ES-I3 (cell line): ENCODE measurements at regions not wholly inside any gene's neighbourhood (a gene's known extent, or its start where the extent isn't known, plus 50 kb on each side); places are given as distances from the start of the nearest gene placed in this dataset.

ENCODE experiments used
- H3K36me3 ChIP-seq: 2 replicates; pipeline ENCODE4 v1.6.1; 2013; ENCODE audit warnings: mild to moderate bottlenecking, low read length, control low read depth, moderate library complexity; ENCODE audit not compliant: insufficient read depth
- H3K4me1 ChIP-seq: 2 replicates; pipeline ENCODE4 v1.6.1; 2013; ENCODE audit warnings: mild to moderate bottlenecking, control low read depth, low read length; ENCODE audit not compliant: insufficient read depth
- H3K9ac ChIP-seq: 2 replicates; pipeline ENCODE4 v1.6.1; 2013; ENCODE audit warnings: low read depth, mild to moderate bottlenecking, low read length, moderate library complexity
- H3K9me3 ChIP-seq: 2 replicates; pipeline ENCODE4 v1.6.1; 2013; ENCODE audit warnings: mild to moderate bottlenecking, low read length, moderate library complexity; ENCODE audit not compliant: control insufficient read depth, insufficient read depth

DNA sequence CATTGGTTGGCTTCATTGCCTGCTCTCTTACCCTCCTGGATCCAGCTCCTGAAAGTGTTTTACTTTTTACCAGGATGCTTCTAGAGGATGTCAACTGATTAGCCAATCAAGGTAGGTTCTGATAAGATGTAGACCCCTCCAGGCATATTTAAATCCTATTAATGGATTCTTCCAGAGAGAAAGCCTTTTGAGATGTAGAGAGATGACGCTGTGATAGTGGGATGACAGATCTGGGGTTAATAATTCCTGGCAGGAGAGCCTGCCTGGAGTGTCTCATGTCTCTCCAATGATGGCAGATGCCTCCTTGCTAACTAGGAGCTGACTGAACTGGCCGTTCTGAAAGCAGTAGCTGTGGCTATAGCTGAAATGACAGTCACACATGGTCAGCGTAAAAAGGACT, 116.9 kb upstream of the DTNBP1 start:
- Histone ChIP-seq H3K9me3 (no peaks in the 10 kb centered on the region), H3K4me1 (no peaks in the 10 kb centered on the region), H3K9ac (no peak overlapping the region), H3K36me3 (no peaks in the 10 kb centered on the region)

DNA sequence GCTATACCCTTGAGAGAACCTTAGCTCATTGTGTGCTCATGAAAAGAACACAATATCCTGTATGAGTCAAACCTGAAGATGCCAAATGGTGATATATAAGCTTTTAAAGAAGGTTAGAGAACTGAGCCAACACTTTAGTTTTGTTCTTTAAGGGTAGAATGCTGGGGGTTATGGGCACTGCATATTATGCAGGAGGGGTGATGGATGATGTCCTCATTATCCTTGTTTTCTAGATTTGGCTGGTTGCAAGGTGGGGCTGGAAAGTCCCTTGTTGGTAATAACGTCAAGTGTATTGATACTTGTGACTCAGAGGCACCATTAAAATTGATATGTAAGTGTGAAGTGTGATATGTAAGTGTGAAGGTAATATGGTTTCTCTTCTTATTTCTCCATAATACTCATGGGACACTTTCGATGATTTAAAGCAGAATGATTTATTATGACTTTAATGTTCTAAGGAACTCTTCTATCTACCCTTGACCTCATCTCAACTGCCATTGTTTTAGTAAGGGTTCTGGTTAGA, 113.7 kb upstream of the DTNBP1 start:
- Histone ChIP-seq H3K36me3 (no peaks in the 10 kb centered on the region), H3K9me3 (no peaks in the 10 kb centered on the region), H3K9ac (no peak overlapping the region), H3K4me1 (no peaks in the 10 kb centered on the region)

DNA sequence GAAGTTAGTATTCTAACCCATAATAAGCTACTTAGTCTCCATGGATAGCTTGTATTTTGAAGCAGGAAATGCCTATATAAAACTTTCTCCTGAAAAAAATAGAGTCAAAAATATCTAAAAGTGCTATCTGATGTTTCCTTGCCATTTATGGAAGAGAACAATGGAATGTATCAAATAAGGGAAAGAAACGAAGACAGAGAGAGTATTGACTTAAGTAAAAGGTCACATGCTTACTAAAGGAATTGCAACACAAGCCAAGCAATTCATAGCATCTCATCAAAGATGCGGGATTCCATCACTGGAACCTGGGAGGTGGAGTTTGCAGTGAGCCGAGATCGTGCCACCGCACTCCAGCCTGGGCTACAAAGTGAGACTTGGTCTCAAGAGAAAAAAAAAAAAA, 112.9 kb upstream of the DTNBP1 start:
- H3K9ac ChIP-seq: no peak overlapping the region
- H3K4me1 ChIP-seq: no peaks in the 10 kb centered on the region
- no peaks in the 10 kb centered on the region for H3K9me3 ChIP-seq
- no peaks in the 10 kb centered on the region for H3K36me3 ChIP-seq

DNA sequence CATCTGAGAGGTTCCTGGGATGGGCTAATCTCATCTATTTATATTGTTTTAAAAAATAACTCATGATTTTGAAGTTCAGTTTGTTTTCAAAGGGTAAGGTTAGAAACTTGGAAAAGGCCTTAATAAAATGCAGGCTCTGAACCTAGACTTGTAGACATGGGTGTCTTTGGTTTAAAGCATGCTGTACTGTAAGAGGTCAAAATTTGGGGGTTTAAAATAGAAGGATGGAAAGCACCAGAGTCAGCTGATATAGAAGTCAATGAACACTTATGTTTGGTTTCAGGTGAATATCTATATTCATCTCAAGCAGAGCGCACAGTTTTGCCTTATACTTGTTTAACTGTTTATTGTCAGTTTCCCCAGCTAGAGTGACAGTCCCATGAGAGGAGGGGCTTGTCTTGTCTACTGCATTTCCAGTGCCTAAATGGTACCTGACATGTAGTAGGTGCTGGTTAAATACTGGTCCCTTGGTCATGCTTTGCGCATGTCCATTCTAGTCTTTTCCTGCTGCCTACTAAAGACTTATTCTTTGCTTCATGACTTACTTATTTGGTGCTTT, 112.3 kb upstream of the DTNBP1 start:
- no peak overlapping the region for H3K9ac ChIP-seq
- H3K36me3 ChIP-seq: no peaks in the 10 kb centered on the region
- no peaks in the 10 kb centered on the region for H3K9me3 ChIP-seq
- no peaks in the 10 kb centered on the region for H3K4me1 ChIP-seq

DNA sequence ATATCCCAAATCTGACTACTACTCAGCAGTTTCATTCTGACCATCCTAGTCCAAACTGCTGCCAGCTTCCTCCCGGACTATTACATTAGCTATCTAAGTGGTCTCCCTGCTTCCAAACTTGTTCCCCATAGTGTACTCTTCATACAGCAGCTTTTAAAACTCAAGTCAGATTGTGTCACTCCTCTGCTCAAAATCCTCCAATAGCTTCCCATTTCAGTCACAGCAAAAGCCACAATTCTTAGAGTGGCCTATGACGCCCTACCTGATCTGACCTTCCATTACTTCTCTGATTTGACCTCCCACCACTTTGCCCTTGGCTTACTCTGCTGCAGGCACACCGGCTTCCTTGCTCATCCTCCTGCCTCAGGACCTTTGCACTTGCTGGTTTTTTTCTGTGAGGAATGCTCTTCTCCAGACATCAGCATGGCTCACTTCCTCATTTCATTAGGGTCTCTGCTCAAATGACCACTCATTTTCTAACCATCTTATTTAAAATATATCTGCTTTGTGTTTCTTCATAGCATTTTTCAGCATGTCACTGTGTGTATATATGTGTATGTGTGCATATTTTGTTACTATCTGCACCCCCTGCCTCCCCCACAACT, 111.1 kb upstream of the DTNBP1 start:
- Histone ChIP-seq H3K36me3 (no peaks in the 10 kb centered on the region), H3K4me1 (no peaks in the 10 kb centered on the region), H3K9me3 (no peaks in the 10 kb centered on the region), H3K9ac (no peak overlapping the region)

DNA sequence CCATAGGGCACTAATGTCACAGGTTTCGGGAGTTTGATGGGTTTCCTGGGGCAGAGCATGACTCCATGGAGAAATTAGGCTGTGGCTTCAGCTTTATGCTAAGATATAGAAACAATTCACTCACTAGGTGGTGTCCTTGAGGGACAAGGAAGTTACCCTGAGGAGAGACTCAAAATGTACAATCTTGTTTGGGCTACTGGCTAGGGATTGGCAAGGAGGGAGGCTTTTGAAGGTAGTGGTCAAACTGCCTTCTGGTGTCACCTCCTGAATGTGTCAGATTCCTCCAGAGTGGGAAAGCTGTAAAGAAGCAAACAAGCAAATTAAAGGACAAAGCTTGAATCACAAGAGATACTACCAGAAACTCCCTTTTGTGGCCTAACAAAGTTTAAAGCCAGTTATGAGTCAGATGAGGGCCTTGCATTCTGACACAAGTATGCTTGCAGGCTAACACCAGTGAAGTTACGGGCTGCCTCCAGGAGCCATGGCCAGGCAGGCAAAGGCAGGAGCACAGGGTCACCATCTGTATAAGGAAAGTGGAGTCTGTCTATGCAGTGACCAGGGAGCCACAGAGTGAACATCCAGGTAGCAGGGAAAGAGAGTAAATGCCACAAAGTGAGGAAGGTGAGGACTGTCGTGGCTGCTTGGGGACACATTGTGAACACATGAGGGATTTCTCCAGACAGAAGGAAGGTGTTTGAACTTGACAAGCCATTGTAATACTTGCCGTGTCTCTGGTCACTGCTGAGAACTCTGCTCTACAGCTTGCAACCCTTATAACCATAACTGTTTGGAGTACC, 107.7 kb upstream of the DTNBP1 start:
- Histone ChIP-seq H3K4me1 (no peaks in the 10 kb centered on the region), H3K36me3 (no peaks in the 10 kb centered on the region), H3K9me3 (no peaks in the 10 kb centered on the region), H3K9ac (no peak overlapping the region)

DNA sequence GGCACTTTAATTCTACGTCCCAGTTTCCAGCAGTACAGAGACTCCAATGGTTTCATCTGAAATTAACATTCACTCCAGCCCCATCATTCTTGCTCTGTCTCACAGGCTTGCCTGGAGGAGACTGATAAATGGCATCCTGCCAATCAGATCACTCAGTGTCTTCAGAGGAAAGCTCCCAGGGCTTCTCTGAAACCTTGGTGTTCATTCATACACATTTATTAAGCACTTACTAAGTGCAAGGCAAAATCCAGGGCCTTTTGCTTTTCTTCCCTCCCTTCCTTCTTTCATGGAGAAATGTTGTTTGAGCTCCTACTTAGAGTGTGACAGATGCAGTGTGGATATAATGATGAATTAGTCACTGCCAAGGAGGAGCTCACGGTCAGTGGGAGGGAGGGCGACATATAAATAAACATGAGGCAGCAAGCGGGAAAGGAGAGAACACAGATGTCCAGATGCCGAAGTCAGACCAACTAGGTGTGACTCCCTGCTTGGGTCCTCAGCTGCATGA, 106.7 kb upstream of the DTNBP1 start:
- Histone ChIP-seq H3K4me1 (no peaks in the 10 kb centered on the region), H3K9me3 (no peaks in the 10 kb centered on the region), H3K36me3 (no peaks in the 10 kb centered on the region), H3K9ac (no peak overlapping the region)

DNA sequence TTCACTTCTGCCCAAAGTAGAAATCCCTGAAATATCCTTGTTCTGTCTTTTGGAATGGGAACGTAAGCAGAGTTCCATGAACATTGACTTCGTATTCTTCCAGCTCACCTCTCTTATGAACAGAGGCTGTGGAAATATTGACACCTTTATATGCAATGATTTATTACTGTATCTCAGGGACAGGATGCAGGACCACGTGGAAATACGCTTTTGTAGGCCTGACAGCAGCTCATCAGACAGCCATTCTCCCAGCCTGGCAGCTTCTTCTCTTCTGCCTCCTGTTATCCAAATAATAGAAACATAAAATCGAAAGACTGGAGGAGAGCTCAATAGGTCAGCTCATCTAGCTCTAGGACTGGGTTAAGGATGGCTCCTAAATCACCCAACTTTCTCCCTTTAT, 106.2 kb upstream of the DTNBP1 start:
- no peaks in the 10 kb centered on the region for H3K4me1 ChIP-seq
- H3K36me3 ChIP-seq: no peaks in the 10 kb centered on the region
- H3K9ac ChIP-seq: no peak overlapping the region

DNA sequence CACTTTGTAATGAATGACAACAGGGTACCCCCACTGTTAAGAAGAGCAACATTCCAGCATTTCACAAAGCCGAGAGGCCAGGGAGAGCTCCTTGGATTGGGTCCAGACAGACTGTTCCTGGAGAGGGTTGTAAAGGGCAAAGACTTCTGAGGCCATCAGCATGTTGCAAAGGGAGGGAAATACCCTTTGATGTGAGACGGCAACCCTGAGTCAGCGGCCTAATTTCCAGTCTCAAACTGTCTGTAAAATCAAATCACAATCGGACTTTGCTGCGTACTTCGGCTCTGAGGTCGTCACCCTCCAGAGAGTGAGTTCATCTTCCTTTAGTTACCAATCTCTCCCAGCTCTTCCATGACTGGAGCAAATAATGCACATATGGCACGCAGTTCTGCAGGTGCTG, 101.0 kb upstream of the DTNBP1 start:
- H3K9me3 ChIP-seq: no peaks in the 10 kb centered on the region
- no peaks in the 10 kb centered on the region for H3K4me1 ChIP-seq
- no peak overlapping the region for H3K9ac ChIP-seq

More for the DNA sequence above, 106.2 kb upstream of the DTNBP1 start:
- H3K9me3 ChIP-seq: no peaks in the 10 kb centered on the region

DNA sequence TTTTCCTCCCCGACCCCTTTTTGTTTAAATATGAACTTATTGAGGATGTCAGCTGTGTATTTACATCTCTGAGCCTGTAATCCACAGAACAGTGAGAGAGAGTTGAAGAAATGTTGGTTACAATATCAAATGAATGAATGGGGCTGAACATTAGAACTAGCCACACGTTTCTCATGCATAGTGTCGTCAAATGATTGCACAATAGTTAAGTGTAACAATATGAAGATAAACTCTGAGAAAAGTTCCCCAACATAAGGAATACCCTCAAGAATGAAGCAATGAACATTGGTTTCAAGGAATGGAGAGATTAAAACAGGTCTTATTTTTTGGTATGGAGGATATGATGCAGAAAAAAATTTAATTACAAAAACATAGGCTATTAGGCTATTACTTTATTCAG, 100.5 kb upstream of the DTNBP1 start:
- no peak overlapping the region for H3K9ac ChIP-seq
- H3K9me3 ChIP-seq: no peaks in the 10 kb centered on the region
- no peaks in the 10 kb centered on the region for H3K4me1 ChIP-seq
- no peaks in the 10 kb centered on the region for H3K36me3 ChIP-seq

More for the DNA sequence above, 101.0 kb upstream of the DTNBP1 start:
- H3K36me3 ChIP-seq: no peaks in the 10 kb centered on the region

DNA sequence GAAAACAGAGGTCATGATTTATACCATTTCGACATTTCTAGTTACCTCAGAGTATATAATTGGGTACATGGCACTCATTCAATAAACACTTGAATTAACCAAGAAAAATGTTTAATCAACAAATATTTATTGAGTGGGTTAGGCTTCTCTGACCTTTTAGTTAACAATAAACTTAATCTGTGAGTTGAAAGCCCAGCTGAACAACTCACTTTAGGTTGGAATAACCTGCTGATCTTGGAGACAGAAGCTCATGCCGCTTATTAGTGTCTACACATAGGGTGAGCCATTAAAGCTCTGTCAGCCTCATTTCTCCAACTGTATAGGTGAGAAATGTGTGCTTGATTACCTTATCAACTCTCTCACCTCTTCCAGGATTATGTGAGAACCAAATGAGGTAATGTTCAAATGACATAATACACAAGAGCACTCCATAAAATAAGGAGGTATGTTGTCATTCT, 98.2 kb upstream of the DTNBP1 start:
- no peaks in the 10 kb centered on the region for H3K36me3 ChIP-seq
- no peak overlapping the region for H3K9ac ChIP-seq
- H3K9me3 ChIP-seq: no peaks in the 10 kb centered on the region
- H3K4me1 ChIP-seq: no peaks in the 10 kb centered on the region

DNA sequence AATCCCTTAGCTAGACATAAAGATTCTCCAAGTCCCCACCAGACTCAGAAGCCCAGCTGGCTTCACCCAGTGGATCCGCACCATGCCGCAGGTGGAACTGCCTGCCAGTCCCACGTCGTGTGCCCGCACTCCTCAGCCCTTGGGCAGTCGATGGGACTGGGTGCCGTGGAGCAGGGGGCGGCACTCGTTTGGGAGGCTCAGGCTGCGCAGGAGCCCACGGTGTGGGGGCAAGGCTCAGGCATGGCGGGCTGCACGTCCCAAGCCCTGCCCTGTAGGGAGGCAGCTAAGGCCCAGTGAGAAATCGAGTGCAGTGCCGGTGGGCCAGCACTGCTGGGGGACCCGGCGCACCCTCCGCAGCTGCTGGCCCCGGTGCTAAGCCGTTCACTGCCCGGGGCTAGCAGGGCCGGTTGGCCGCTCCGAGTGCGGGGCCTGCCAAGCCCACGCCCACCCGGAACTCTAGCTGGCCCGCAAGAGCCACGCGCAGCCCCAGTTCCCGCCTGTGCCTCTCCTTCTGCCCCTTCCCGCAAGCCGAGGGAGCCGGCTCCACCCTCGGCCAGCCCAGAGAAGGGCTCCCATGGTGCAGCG, 95.9 kb upstream of the DTNBP1 start:
- Histone ChIP-seq H3K4me1 (no peaks in the 10 kb centered on the region), H3K36me3 (no peaks in the 10 kb centered on the region), H3K9ac (no peak overlapping the region), H3K9me3 (no peaks in the 10 kb centered on the region)

DNA sequence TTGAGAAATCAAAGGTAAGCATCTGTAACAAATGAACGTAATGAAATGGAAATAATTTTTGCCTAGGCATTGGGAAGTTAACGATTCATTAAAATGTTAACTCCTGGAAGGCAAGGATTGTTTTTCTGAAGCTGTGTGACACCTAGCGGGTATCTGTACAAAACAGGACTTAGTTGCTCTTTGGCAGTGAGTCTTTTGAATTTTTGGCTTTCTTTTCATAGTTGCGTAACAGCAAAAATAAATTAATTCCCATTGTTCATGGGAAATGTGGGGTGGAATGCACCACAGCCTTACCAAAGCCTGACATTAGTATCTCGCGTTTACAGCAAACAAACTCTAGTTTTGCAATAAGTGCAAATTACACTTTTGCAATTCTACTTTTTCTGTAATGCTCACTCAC, 92.7 kb upstream of the DTNBP1 start:
- Histone ChIP-seq H3K9me3 (no peaks in the 10 kb centered on the region), H3K36me3 (no peaks in the 10 kb centered on the region), H3K4me1 (no peaks in the 10 kb centered on the region)

DNA sequence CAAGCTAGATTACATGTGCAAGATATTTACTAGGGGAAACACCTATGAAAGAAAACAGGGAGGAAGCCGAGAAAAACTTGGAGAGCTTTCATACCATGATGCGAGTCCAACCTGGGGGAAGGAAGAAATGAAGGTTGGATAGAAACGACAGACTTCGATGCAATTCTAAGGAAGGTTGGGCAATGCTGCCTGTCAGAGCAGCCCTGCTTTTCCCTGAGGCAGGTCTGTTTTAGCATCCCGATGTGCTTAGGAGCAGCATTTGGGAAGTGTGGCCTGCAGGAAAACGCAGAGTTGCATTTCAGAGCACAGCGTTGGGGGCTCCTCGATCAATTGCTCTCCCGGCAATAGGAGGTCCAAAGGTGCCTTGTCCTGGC, 91.9 kb upstream of the DTNBP1 start:
- no peaks in the 10 kb centered on the region for H3K9me3 ChIP-seq
- no peaks in the 10 kb centered on the region for H3K36me3 ChIP-seq
- no peaks in the 10 kb centered on the region for H3K4me1 ChIP-seq
- no peak overlapping the region for H3K9ac ChIP-seq

More for the DNA sequence above, 92.7 kb upstream of the DTNBP1 start:
- no peak overlapping the region for H3K9ac ChIP-seq
